ENCODE measurements at regions not wholly inside any gene's neighbourhood (a gene's known extent, or its start where the extent isn't known, plus 50 kb on each side); places are given as distances from the start of the nearest gene placed in this dataset.

DNA sequence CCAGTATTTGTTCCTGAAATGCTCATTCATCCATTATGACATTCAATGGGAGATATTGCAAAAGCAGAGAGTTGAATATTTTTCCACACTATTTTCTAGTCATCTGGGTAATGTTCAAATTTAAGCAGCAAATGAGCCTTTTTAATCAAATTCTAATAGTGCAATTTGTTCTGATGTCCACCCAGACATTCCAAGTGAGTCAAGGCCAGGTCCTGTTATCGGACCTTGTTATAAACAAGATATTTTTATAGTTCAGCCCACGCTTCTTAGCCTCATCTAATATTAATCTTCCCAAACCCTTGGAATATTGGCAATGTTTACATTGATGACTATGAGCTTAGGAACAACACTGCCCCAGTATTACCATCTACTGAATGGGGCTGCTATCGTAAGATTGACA, 500.1 kb upstream of the PHF14 start:
- DNase-seq, result no peak
- H2AFZ ChIP-seq (ENCODE audit: insufficient read depth, low read depth, low read length, poor library complexity, severe bottlenecking), result no peak overlapping the region
- H3K27me3 Mint-ChIP-seq (ENCODE audit: low read depth in 3 of 3), result no peaks in the 10 kb centered on the region
- no peaks in the 10 kb centered on the region for H3K36me3 ChIP-seq (replicated peaks in 1 of 2; ENCODE audit: control insufficient read depth in 1 of 2, insufficient read depth in 2 of 2, low read length in 2 of 2)
- H3K79me2 ChIP-seq (ENCODE audit: insufficient read depth, low read length), result no peaks in the 10 kb centered on the region
- H3K4me3 Mint-ChIP-seq, result no peak overlapping the region
- no peaks in the 10 kb centered on the region for H3K9me3 ChIP-seq (replicated peaks in 1 of 2; ENCODE audit: control insufficient read depth in 1 of 2, insufficient read depth in 1 of 2, low read length in 2 of 2)
- intact Hi-C loops (cut with micrococcal nuclease), result no loop called here
- peaks cover 0 to 2% (median 0%) of the 10 kb centered on the region in 7 donors for H3K9me3 Mint-ChIP-seq
- H3K4me1 Mint-ChIP-seq, result no peaks in the 10 kb centered on the region
- no peak overlapping the region for H3K27ac ChIP-seq (ENCODE audit: low read depth in 1 of 2, low read length in 2 of 2)
- no peaks in the 10 kb centered on the region for H3K4me1 ChIP-seq (ENCODE audit: control insufficient read depth in 1 of 2, insufficient read depth in 2 of 2, low read length in 2 of 2)
- H3K36me3 Mint-ChIP-seq, result no peaks in the 10 kb centered on the region
- H3K4me3 ChIP-seq (replicated peaks in 1 of 3; ENCODE audit: low read depth in 2 of 3, low read length in 3 of 3), result no peak overlapping the region
- no peak overlapping the region for H3K9ac ChIP-seq (ENCODE audit: insufficient read depth, low read length, poor library complexity, severe bottlenecking)
- H3K4me2 ChIP-seq (replicated peaks; ENCODE audit: extremely low read depth, low read length, poor library complexity, severe bottlenecking), result no peak overlapping the region
- no peaks in the 10 kb centered on the region for H3K27me3 ChIP-seq (ENCODE audit: control insufficient read depth in 2 of 2, insufficient read depth in 2 of 2, low read length in 2 of 2)
- no CpG with 5 or more reads among the region's 3 CpGs for WGBS (ENCODE audit: insufficient coverage)
- H4K20me1 ChIP-seq (ENCODE audit: insufficient read depth, low read length), result no peaks in the 10 kb centered on the region
- H3K27ac Mint-ChIP-seq, result no peak overlapping the region
- TF ChIP-seq, protein P1, sequence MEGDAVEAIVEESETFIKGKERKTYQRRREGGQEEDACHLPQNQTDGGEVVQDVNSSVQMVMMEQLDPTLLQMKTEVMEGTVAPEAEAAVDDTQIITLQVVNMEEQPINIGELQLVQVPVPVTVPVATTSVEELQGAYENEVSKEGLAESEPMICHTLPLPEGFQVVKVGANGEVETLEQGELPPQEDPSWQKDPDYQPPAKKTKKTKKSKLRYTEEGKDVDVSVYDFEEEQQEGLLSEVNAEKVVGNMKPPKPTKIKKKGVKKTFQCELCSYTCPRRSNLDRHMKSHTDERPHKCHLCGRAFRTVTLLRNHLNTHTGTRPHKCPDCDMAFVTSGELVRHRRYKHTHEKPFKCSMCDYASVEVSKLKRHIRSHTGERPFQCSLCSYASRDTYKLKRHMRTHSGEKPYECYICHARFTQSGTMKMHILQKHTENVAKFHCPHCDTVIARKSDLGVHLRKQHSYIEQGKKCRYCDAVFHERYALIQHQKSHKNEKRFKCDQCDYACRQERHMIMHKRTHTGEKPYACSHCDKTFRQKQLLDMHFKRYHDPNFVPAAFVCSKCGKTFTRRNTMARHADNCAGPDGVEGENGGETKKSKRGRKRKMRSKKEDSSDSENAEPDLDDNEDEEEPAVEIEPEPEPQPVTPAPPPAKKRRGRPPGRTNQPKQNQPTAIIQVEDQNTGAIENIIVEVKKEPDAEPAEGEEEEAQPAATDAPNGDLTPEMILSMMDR (IDR thresholded peaks at IDR 0.05), result no peak

DNA sequence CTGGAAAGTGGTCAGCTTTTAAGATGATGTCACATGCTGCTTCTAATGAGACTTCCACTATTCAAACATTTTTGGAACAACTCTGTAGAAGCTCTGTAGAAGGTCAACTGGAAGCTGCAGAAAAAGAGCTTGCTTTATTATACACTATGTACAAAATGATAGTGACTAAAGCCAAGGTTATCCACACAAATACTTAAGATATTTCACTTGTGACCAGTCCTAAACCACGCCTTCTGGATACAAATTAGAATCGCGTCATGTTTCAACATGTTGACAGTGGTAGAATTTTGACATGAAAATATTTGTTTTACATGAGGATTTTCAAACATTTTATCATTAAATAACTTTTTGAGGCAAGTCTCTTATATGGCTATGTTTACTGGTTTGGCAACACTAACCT, 499.6 kb upstream of the PHF14 start:
- Mint-ChIP-seq H3K36me3 (no peaks in the 10 kb centered on the region), H3K9me3 (peaks cover 0 to 2% (median 0%) of the 10 kb centered on the region in 7 donors), H3K4me1 (no peaks in the 10 kb centered on the region), H3K4me3 (no peak overlapping the region), H3K27ac (no peak overlapping the region), H3K27me3 (ENCODE audit: low read depth in 3 of 3) (no peaks in the 10 kb centered on the region)
- Histone ChIP-seq H3K27me3 (ENCODE audit: control insufficient read depth in 2 of 2, insufficient read depth in 2 of 2, low read length in 2 of 2) (no peaks in the 10 kb centered on the region), H4K20me1 (ENCODE audit: insufficient read depth, low read length) (no peaks in the 10 kb centered on the region), H3K36me3 (replicated peaks in 1 of 2; ENCODE audit: control insufficient read depth in 1 of 2, insufficient read depth in 2 of 2, low read length in 2 of 2) (no peaks in the 10 kb centered on the region), H3K4me3 (replicated peaks in 1 of 3; ENCODE audit: low read depth in 2 of 3, low read length in 3 of 3) (no peak overlapping the region), H3K4me2 (replicated peaks; ENCODE audit: extremely low read depth, low read length, poor library complexity, severe bottlenecking) (no peak overlapping the region), H3K9ac (ENCODE audit: insufficient read depth, low read length, poor library complexity, severe bottlenecking) (no peak overlapping the region), H3K27ac (ENCODE audit: low read depth in 1 of 2, low read length in 2 of 2) (no peak overlapping the region), H2AFZ (ENCODE audit: insufficient read depth, low read depth, low read length, poor library complexity, severe bottlenecking) (no peak overlapping the region), H3K4me1 (ENCODE audit: control insufficient read depth in 1 of 2, insufficient read depth in 2 of 2, low read length in 2 of 2) (no peaks in the 10 kb centered on the region), H3K79me2 (ENCODE audit: insufficient read depth, low read length) (no peaks in the 10 kb centered on the region), H3K9me3 (replicated peaks in 1 of 2; ENCODE audit: control insufficient read depth in 1 of 2, insufficient read depth in 1 of 2, low read length in 2 of 2) (no peaks in the 10 kb centered on the region)
- TF ChIP-seq, protein P1 (IDR thresholded peaks at IDR 0.05), result no peak
- no peak for DNase-seq
- intact Hi-C loops (cut with micrococcal nuclease), result no loop called here
- WGBS (ENCODE audit: insufficient coverage), result no CpG with 5 or more reads among the region's 3 CpGs
